Activated naive CD8-positive, alpha-beta T cell treated with anti-CD3 and anti-CD28 coated beads, Interleukin-2, amount 50 U/mL, for 24 hours (primary cell): ENCODE measurements at regions not wholly inside any gene's neighbourhood (a gene's known extent, or its start where the extent isn't known, plus 50 kb on each side); places are given as distances from the start of the nearest gene placed in this dataset.
"Not testable (repeated sequence)": the region's sequence is repeated elsewhere in the genome, so short reads cannot be mapped to it uniquely, and the experiment has no call there.

Source experiments
- ATAC-seq: fragments of 150-1000 bp; cut with Tn5 transposase; one replicate; pipeline ENCODE4 v1.10.0; 2021
- DNase-seq: peaks from one replicate; pipeline ENCODE4 v3.0.0; 2021
- H3K27ac Mint-ChIP-seq: one replicate; pipeline ENCODE4 v1.8.0; 2021; ENCODE audit warnings: mild to moderate bottlenecking, mixed read lengths
- H3K27me3 Mint-ChIP-seq: one replicate; pipeline ENCODE4 v1.8.0; 2021; ENCODE audit warnings: mixed read lengths
- H3K36me3 Mint-ChIP-seq: one replicate; pipeline ENCODE4 v1.8.0; 2021; ENCODE audit warnings: low read depth, mixed read lengths
- H3K4me1 Mint-ChIP-seq: one replicate; pipeline ENCODE4 v1.8.0; 2021; ENCODE audit warnings: mixed read lengths
- H3K4me3 Mint-ChIP-seq: one replicate; pipeline ENCODE4 v1.8.0; 2021; ENCODE audit warnings: mild to moderate bottlenecking, moderate library complexity, mixed read lengths
- H3K9me3 Mint-ChIP-seq: one replicate; pipeline ENCODE4 v1.8.0; 2021; ENCODE audit warnings: mixed read lengths

- H3K4me3 Mint-ChIP-seq, ATAC-seq, DNase-seq, H3K36me3 Mint-ChIP-seq, H3K9me3 Mint-ChIP-seq, H3K27ac Mint-ChIP-seq, H3K4me1 Mint-ChIP-seq: not testable (repeated sequence)
- peaks cover 18% of the 10 kb centered on the region for H3K27me3 Mint-ChIP-seq
Observed at GRCh38 chr2:91477291-91477690, 2785.8 kb downstream of the RPIA start.

DNA sequence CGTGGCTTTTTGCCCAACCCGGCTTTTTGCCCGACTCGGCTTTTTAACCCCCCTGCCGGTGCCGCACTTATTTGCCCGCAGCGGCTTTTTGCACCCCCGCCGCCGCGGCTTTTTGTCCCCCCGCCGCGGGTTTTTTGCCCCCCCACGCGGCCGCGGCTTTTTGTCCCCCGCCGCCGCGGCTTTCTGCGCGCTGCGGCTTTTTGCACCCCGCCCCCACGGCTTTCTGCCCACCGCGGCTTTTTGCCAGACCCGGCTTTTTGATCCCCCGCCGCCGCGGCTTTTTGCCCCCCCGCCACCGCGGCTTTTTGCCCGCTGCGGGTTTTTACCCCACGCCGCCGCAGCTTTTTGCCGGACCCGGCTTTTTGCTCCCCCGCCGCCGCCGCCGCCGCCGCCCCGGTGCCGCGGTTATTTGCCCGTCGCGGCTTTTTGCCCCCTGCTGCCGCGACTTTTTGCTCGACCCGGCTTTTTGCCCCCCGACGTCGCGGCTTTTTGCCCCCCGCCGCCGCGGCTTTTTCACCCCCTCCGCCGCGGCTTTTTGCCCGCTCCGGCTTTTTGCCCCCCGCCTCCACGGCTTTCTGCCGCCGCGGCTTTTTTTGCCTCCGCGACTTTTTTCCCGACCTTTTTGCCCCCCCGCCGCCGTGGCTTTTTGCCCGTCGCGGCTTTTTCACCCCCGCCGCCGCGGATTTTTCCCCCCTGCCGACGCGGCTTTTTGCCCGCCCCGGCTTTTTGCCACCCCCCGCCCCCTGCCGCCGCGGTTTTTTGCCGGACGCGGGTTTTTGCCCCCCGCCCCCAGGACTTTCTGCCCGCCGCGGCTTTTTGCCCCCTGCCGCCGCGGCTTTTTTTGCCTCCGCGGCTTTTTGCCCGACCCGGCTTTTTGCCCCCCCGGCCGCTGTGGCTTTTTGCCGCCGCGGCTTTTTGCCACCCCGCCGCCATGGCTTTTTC lies 2786.5 kb downstream of the RPIA start:
- peaks cover 1% of the 10 kb centered on the region for H3K36me3 Mint-ChIP-seq
- H3K9me3 Mint-ChIP-seq = no peaks in the 10 kb centered on the region
- H3K27me3 Mint-ChIP-seq = peaks cover 21% of the 10 kb centered on the region
- DNase-seq (peak; percentile 28), ATAC-seq (no peak)
- peak overlapping the region; percentile 14 for H3K4me3 Mint-ChIP-seq
- H3K4me1 Mint-ChIP-seq = peaks cover 6% of the 10 kb centered on the region
- no peak overlapping the region for H3K27ac Mint-ChIP-seq

GRCh38 chr2:91478851-91479718 lies 2787.6 kb downstream of the RPIA start:
- Mint-ChIP-seq H3K27ac (peak overlapping the region; percentile 61), H3K27me3 (peaks cover 19% of the 10 kb centered on the region), H3K4me3 (peak overlapping the region; percentile 72)
- not testable (repeated sequence) for DNase-seq, H3K36me3 Mint-ChIP-seq, ATAC-seq, H3K9me3 Mint-ChIP-seq, H3K4me1 Mint-ChIP-seq

DNA sequence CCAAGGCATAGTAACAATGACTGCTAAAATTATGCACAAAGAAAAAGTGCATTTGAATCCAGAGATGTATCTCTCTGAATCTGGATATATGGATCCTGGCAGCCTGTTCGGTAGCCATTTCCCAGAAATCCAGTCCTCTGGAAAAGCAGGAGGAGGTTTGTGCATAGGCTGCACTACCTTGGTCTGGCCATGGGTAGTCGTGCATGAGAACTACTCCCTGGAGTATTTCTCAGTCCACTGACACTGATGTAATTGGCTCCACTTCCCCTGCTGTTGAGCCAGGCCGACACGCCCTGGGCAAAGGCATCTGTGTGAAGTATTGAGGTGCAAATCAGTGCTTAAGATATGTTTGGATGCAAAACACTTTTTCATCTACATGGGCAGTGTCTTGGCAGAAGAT lies 2793.8 kb downstream of the RPIA start:
- not testable (repeated sequence) for DNase-seq, H3K4me1 Mint-ChIP-seq, ATAC-seq, H3K9me3 Mint-ChIP-seq, H3K27ac Mint-ChIP-seq, H3K27me3 Mint-ChIP-seq, H3K36me3 Mint-ChIP-seq, H3K4me3 Mint-ChIP-seq

DNA sequence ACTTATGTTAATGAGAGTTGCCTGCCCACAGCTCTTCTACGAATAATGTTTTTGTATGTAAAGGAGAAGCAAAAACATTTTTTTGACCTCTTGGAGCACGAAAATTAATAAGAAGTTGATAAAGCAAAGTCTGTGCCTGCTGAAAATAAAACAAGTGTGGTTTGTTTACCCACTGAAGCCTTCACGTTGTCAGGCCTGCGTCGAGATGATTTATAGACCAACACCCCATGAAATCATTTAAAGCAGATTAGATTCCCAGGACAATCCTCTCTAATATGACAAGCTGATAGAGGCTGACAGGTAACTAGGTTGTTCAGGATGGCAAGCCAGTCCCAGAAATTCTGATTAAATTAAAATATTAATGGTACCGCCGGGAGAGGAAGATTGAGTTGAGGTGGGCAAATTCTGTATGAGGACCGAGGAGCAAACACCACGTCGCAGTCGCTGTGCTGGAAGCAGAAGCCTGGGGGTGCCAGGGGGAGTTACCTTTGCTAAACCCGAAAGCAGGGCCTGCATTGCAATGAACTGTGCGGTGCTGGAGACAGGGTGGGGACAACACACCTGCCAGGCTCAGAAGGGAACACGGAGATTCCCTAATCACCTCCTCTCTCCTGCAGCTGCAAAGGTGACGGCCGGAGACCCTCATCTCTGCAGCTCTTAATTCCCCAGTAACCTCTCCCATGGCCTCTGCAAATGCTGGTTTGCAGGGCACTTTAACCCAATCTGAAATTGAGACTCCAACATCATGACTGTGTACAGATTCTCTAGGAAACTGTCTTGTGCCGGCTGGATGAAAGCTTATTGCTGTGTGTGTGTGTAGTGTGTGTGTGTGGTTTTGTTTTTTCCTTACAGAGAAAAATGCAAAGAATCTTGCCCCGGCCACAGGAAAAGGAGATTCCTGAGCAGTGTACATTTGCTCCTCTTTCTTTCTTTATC lies 2805.9 kb downstream of the RPIA start:
- DNase-seq, H3K27ac Mint-ChIP-seq, H3K27me3 Mint-ChIP-seq, H3K4me3 Mint-ChIP-seq, H3K36me3 Mint-ChIP-seq, H3K4me1 Mint-ChIP-seq, ATAC-seq, H3K9me3 Mint-ChIP-seq: not testable (repeated sequence)

DNA sequence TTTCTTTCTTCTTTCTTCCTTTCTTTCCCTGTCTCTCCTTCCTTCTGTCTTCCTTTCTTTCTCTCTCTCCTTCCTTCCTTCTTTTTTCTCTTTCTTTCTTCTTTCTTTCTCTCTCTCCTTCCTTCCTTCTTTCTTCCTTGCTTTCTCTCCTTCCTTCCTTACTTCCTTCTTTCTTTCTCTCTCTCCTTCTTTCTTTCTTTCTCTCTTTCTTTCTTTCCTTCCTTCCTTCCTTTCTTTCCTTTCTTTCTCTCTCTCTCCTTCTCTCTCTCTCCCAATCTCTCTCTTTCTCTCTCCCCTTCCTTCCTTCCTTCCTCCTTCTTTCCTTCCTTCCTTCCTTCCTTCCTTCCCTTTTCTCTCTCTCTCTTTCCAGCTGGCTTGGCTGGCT lies 2806.6 kb downstream of the RPIA start:
- not testable (repeated sequence) for H3K27ac Mint-ChIP-seq, H3K4me1 Mint-ChIP-seq, DNase-seq, H3K9me3 Mint-ChIP-seq, ATAC-seq, H3K4me3 Mint-ChIP-seq, H3K36me3 Mint-ChIP-seq, H3K27me3 Mint-ChIP-seq

DNA sequence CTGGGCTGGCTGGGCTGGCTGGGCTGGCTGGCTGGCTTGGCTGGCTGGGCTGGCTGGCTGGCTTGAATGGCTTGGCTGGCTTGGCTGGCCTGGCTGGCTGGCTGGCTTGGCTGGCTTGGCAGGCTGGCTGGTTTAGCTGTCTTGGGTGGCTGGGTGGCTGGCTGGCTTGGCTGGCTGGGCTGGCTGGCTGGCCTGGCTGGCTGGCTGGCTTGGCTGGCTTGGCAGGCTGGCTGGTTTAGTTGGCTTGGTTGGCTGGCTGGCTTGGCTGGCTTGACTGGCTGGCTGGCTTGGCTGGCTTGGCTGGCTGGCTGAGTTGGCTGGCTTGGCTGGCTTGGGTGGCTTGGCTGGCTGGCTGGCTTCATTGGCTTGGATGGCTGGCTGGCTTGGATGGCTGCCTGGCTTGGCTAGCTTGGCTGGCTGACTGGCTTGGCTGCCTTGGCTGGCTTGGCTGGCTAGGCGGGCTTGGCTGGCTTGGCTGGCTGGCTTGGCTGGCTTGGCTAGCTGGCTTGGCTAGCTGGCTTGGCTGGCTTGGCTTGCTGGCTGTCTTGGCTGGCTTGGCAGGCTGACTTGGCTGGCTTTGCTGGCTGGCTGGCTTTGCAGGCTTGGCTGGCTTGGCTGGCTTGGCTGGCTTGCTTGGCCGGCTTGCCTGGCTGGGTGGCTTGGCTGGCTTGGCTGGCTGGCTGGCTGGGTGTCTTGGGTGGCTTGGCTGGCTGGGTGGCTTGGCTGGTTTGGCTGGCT lies 2807.2 kb downstream of the RPIA start:
- H3K36me3 Mint-ChIP-seq, DNase-seq, H3K4me1 Mint-ChIP-seq, H3K27me3 Mint-ChIP-seq, H3K27ac Mint-ChIP-seq, ATAC-seq, H3K9me3 Mint-ChIP-seq, H3K4me3 Mint-ChIP-seq: not testable (repeated sequence)

GRCh38 chr2:91499431-91500050 lies 2808.1 kb downstream of the RPIA start:
- not testable (repeated sequence) for ATAC-seq, H3K27ac Mint-ChIP-seq, H3K36me3 Mint-ChIP-seq, H3K9me3 Mint-ChIP-seq, DNase-seq, H3K4me1 Mint-ChIP-seq, H3K4me3 Mint-ChIP-seq, H3K27me3 Mint-ChIP-seq

- H3K4me1 Mint-ChIP-seq, DNase-seq, H3K4me3 Mint-ChIP-seq, ATAC-seq, H3K36me3 Mint-ChIP-seq, H3K27me3 Mint-ChIP-seq, H3K27ac Mint-ChIP-seq, H3K9me3 Mint-ChIP-seq: not testable (repeated sequence)
Observed at GRCh38 chr2:91500246-91500977, 2808.9 kb downstream of the RPIA start.

- H3K27ac Mint-ChIP-seq, H3K27me3 Mint-ChIP-seq, H3K9me3 Mint-ChIP-seq, ATAC-seq, H3K36me3 Mint-ChIP-seq, H3K4me1 Mint-ChIP-seq, DNase-seq, H3K4me3 Mint-ChIP-seq: not testable (repeated sequence)
Observed at GRCh38 chr2:91500978-91501310, 2809.5 kb downstream of the RPIA start.

GRCh38 chr2:91501481-91502080 lies 2810.1 kb downstream of the RPIA start:
- not testable (repeated sequence) for ATAC-seq, H3K27ac Mint-ChIP-seq, DNase-seq, H3K4me1 Mint-ChIP-seq, H3K27me3 Mint-ChIP-seq, H3K4me3 Mint-ChIP-seq, H3K9me3 Mint-ChIP-seq, H3K36me3 Mint-ChIP-seq

GRCh38 chr2:91503572-91503958 lies 2812.1 kb downstream of the RPIA start:
- not testable (repeated sequence) for DNase-seq, H3K9me3 Mint-ChIP-seq, H3K4me3 Mint-ChIP-seq, H3K27me3 Mint-ChIP-seq, H3K27ac Mint-ChIP-seq, H3K36me3 Mint-ChIP-seq, ATAC-seq, H3K4me1 Mint-ChIP-seq
